ENCODE measurements at regions not wholly inside any gene's neighbourhood (a gene's known extent, or its start where the extent isn't known, plus 50 kb on each side); places are given as distances from the start of the nearest gene placed in this dataset.

DNA sequence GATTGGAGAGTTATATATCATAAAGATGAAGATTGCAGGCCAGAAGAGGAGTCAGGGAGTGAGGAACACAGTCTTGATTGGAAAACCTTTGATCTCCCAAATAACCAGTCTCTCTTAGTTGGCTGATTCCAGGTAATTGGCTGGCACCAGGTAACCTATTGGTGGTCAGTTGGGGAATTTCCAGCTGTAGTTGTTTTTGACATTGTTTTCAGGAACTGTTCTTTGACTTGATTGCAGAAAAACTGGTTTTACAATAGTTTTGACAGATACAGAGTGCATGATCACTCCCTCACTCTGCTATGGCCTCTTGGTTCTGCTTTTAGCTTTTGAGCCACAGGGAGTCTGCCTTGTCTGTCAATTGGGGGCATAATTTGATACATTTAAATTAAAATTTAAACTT is 71.6 kb downstream of the ZNF641 start:
- H3K4me1 ChIP-seq (ENCODE audit: low read depth): no peaks in the 10 kb centered on the region
- no peaks in the 10 kb centered on the region for H3K36me3 ChIP-seq
- no peak for DNase-seq (ENCODE audit: low read depth in 1 of 2, low spot score in 1 of 2)
- TF ChIP-seq, protein P1, sequence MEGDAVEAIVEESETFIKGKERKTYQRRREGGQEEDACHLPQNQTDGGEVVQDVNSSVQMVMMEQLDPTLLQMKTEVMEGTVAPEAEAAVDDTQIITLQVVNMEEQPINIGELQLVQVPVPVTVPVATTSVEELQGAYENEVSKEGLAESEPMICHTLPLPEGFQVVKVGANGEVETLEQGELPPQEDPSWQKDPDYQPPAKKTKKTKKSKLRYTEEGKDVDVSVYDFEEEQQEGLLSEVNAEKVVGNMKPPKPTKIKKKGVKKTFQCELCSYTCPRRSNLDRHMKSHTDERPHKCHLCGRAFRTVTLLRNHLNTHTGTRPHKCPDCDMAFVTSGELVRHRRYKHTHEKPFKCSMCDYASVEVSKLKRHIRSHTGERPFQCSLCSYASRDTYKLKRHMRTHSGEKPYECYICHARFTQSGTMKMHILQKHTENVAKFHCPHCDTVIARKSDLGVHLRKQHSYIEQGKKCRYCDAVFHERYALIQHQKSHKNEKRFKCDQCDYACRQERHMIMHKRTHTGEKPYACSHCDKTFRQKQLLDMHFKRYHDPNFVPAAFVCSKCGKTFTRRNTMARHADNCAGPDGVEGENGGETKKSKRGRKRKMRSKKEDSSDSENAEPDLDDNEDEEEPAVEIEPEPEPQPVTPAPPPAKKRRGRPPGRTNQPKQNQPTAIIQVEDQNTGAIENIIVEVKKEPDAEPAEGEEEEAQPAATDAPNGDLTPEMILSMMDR (IDR thresholded peaks at IDR 0.05; ENCODE audit: low read depth, low read length): no peak
- H3K27ac ChIP-seq: no peak overlapping the region
- H3K27me3 ChIP-seq: peaks cover 2% of the 10 kb centered on the region
- H3K9me3 ChIP-seq (ENCODE audit: low read depth): no peaks in the 10 kb centered on the region
- H3K4me3 ChIP-seq: no peak overlapping the region

DNA sequence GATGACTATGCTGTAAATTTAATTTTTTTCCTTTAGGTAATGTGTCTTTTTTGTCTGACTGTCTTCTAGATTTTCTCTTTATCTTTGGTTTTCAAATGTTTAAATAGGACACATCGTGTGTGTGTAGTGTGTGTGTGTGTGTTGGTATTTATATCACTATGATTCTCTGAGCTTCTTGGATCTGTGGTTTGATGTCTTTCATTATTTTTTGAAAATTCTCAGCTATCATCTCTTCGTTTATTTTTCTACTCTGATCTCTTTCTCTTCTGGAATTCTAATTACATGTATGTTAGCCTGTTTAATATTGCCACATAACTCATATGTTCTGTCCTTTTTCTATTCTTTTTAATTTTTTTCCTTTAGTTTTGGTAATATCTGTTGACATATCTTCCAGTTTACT is 73.5 kb upstream of the OR10AD1 start:
- TF ChIP-seq, protein P1 (IDR thresholded peaks at IDR 0.05; ENCODE audit: low read depth, low read length): no peak
- no peaks in the 10 kb centered on the region for H3K9me3 ChIP-seq (ENCODE audit: low read depth)
- H3K27ac ChIP-seq: no peak overlapping the region
- no peak for DNase-seq (ENCODE audit: low read depth in 1 of 2, low spot score in 1 of 2)
- H3K36me3 ChIP-seq: no peaks in the 10 kb centered on the region
- no peak overlapping the region for H3K4me3 ChIP-seq
- peaks cover 2% of the 10 kb centered on the region for H3K27me3 ChIP-seq
- no peaks in the 10 kb centered on the region for H3K4me1 ChIP-seq (ENCODE audit: low read depth)

DNA sequence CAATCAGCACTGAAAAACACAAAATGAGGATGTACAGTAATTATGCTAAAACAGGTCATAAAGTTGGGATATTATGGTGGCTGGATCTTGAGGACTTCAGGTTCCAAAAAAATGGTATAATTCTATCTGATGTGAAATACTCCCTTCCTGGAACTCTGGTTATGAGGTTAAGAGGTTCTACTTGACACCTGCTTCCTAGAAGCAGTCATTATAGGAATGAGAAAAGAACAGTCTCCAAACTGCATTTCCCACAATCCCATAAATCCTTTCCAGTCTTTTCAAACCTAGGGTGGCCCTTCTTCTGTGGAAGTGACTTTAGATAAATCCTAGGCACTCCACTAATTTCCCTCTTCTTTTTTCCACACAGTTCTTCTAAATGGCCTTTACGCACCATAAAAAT is 63.7 kb upstream of the OR10AD1 start:
- Histone ChIP-seq H3K4me1 (ENCODE audit: low read depth) (no peaks in the 10 kb centered on the region), H3K9me3 (ENCODE audit: low read depth) (no peaks in the 10 kb centered on the region), H3K27ac (no peak overlapping the region), H3K4me3 (no peak overlapping the region), H3K27me3 (no peaks in the 10 kb centered on the region), H3K36me3 (no peaks in the 10 kb centered on the region)
- TF ChIP-seq, protein P1 (IDR thresholded peaks at IDR 0.05; ENCODE audit: low read depth, low read length): no peak
- no peak for DNase-seq (ENCODE audit: low read depth in 1 of 2, low spot score in 1 of 2)

DNA sequence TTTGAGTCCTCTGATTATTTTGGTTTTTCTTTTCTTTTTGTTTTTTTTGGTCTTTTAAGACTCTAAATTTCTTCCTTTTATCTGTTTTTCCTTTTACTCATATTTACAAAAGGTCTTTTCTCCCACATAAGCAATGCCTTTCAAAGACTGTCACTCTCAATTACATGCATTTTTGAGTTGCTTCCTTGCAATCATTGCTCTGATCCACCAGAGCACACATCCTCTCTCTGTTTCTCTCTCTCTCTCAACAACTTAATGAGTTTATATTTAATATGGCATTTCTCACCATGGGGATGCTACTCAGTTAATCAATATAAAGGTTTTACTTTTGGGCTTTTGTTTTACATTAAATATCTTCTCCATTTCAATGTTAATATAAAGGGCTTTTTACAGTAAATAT is 62.7 kb upstream of the OR10AD1 start:
- TF ChIP-seq, protein P1 (IDR thresholded peaks at IDR 0.05; ENCODE audit: low read depth, low read length): no peak
- Histone ChIP-seq H3K4me3 (no peak overlapping the region), H3K36me3 (no peaks in the 10 kb centered on the region), H3K9me3 (ENCODE audit: low read depth) (no peaks in the 10 kb centered on the region), H3K4me1 (ENCODE audit: low read depth) (no peaks in the 10 kb centered on the region), H3K27me3 (no peaks in the 10 kb centered on the region), H3K27ac (no peak overlapping the region)
- no peak for DNase-seq (ENCODE audit: low read depth in 1 of 2, low spot score in 1 of 2)

DNA sequence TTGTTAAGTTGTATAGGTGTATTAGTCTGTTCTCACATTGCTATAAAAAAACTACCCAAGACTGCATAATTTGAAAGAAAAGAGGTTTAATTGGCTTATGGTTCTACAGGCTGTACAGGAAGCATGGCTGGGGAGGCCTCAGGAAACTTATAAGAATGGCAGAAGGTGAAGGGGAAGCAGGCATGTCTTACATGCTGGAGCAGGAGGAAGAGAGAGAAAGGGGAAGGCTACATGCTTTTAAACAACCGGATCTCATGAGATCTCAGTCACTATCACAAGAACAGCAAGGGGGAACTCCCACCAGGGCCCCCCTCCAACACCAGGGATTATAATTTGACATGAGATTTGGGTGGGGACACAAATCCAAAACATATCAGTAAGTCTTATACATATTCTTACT is 60.5 kb upstream of the OR10AD1 start:
- no peaks in the 10 kb centered on the region for H3K27me3 ChIP-seq
- no peaks in the 10 kb centered on the region for H3K9me3 ChIP-seq (ENCODE audit: low read depth)

More for the DNA sequence above, 60.5 kb upstream of the OR10AD1 start:
- TF ChIP-seq, protein P1 (IDR thresholded peaks at IDR 0.05; ENCODE audit: low read depth, low read length): no peak
- DNase-seq (ENCODE audit: low read depth in 1 of 2, low spot score in 1 of 2): no peak
- H3K36me3 ChIP-seq: no peaks in the 10 kb centered on the region
- H3K27ac ChIP-seq: no peak overlapping the region
- no peak overlapping the region for H3K4me3 ChIP-seq
- H3K4me1 ChIP-seq (ENCODE audit: low read depth): no peaks in the 10 kb centered on the region
